KBM-7 (cell line): ENCODE measurements at regions not wholly inside any gene's neighbourhood (a gene's known extent, or its start where the extent isn't known, plus 50 kb on each side); places are given as distances from the start of the nearest gene placed in this dataset.
"Not testable (repeated sequence)": the region's sequence is repeated elsewhere in the genome, so short reads cannot be mapped to it uniquely, and the experiment has no call there.

Source experiments
- DNase-seq: peaks from one replicate; pipeline ENCODE4 v3.0.0-alpha.2; 2015
- in situ Hi-C: fragments of 300-500 bp; cut with MboI; formaldehyde crosslinking; loops from 2 replicates; pipeline ENCODE4 v1.14.3; 2020; ENCODE audit warnings: low sequenced_read_pairs, low pct_unique_long_range_greater_than_20kb, mixed read lengths

DNA sequence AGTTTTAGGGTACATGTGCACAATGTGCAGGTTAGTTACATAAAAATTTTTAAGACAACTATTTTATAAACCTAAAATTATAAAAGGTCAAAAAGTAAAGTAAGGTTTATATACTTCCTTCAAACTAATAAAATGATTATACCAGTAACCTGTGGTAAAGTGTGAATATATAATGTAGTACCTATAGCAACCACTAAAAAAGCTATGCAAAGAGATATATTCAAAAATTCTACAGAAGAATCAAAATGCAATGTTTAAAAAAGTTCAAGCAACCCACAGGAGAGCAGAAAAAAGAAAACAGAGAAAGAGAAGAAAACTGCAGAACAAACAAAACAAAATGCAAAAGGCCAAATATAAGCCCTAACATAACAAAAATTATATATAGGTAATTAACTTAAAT, 379.5 kb upstream of the GALNTL6 start:
- in situ Hi-C loops = no loop called here
- no peak for DNase-seq

- DNase-seq = no peak
- in situ Hi-C loops = no loop called here
These were observed 380.7 kb upstream of the GALNTL6 start for GRCh38 chr4:171432536-171432935.

GRCh38 chr4:171430495-171430894, 382.7 kb upstream of the GALNTL6 start:
- in situ Hi-C loops = no loop called here
- no peak for DNase-seq

DNA sequence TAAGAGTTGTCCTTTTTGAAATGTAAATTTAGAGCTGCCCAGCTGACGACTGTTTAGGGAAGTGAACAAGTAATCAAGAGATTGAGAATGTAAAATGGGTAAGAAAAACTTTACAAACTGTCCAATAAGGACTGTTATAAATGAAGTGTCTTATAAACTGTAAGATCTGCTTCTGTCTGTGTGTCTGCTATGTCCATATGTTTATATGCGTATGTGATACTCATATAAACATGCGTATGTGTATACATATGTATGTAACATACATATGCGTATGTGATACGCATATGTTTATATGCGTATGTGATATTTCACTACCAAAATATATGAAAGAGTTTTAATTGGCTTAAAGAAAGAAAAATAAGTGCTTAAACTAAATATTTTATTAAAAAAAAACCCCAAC, 416.0 kb upstream of the GALNTL6 start:
- in situ Hi-C loops = no loop called here
- no peak for DNase-seq

- DNase-seq = no peak
These were observed 422.6 kb upstream of the GALNTL6 start for GRCh38 chr4:171390626-171391025.

GRCh38 chr4:171378323-171378722, 434.9 kb upstream of the GALNTL6 start:
- no peak for DNase-seq
- in situ Hi-C loops = no loop called here

More at GRCh38 chr4:171390626-171391025, 422.6 kb upstream of the GALNTL6 start:
- in situ Hi-C loops = no loop called here

DNA sequence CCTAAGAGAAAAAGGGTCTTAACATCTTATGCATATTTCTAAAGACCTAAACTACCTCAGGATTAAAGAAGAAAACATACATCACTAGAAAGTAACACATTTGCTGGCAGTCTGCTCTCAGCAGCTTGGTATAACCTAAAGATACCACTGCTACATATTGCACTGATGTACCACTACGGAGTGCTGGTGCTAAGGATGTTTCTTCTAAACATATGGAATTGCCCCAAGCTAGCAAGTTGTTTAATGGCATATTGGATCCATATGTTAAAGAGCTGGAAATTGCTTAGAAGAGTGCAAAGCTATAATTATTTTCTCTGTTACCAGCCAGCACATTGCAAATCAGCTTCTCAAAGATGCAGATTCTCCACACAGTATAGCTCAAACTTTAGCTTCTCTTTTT, 436.5 kb upstream of the GALNTL6 start:
- no peak for DNase-seq
- in situ Hi-C loops = no loop called here

DNA sequence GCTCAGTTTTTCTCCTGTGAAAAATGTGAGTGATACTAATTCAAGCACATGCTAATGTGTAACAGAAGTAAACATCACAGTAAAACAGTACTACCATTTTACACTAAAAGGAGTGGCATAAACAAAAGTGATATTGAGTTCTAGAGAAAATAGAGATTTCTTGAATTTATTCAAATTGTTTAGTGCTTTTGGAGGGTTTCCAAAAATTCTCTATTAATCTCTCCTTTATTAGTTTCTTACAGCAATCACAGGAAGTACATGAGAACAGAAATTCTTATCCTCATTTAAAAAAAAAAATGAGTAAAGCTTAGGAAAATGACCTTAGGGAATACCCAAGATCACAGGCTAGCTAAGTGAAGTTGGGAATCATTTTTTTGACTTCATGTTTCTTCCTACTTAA, 459.7 kb upstream of the GALNTL6 start:
- in situ Hi-C loops = no loop called here
- no peak for DNase-seq

DNA sequence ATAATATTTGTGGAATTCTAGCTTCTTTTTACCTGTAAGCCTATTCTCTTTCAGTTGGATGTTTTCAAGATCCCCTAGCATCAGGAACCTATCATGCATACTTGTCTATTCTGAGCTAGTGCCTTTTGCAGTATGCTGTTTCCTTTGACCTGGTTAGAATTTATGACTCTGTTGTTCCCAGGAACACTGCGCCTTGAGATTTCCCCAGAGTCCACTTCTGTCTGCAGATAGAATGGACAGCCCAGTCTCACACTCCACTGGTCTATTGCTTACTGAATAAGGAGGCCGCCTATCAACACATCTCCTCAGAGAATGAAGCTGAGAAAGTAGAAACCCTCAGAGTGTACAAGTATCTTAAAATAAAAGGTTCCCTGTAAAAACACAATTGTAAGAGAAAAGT, 465.1 kb upstream of the GALNTL6 start:
- in situ Hi-C loops = no loop called here

DNA sequence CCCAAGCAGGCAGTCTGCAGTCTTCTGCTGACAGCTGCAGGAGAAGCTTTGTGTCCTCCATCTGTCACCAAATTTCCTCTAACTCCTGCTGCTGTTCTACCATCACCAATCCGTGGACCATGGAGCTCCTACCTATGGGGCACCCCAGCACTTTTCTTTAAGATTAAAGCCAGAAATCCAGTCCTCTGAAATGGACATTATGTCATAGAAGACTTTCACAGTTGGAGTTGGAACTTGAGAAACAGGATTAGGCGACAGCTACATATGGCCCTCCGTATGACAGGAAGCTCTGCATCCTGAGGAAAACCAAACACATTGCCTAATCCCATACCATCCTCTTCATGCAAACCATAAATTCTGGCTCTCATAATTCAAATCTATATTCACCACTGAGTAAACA, 470.6 kb upstream of the GALNTL6 start:
- DNase-seq = peak; percentile 35
- in situ Hi-C loops = no loop called here

More for the DNA sequence above, 465.1 kb upstream of the GALNTL6 start:
- DNase-seq = no peak

GRCh38 chr4:171340258-171340657, 472.9 kb upstream of the GALNTL6 start:
- DNase-seq = no peak
- in situ Hi-C loops = no loop called here

- in situ Hi-C loops = no loop called here
- DNase-seq = peak; percentile 7
These were observed 478.7 kb upstream of the GALNTL6 start for GRCh38 chr4:171334549-171334948.

DNA sequence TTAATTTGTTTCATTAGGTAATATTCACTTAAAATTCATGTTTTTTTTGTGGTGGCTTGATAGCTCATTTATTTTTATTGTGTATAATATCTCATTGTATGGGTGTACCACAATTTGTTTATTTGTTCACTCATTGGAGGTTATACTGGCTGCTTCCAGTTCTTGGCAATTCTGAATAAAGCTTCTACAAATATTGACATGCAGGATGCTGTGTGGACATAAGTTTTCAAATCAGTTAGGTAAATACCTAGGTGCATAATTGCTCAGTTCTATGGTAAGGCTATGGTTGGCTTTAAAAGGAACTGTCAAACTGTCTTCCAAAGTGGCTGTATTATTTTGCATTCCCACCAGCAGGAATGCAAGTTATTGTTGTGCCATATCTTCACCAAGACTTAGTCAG, 504.5 kb upstream of the GALNTL6 start:
- no peak for DNase-seq

GRCh38 chr4:171298048-171298718, 515.0 kb upstream of the GALNTL6 start:
- in situ Hi-C loops = not testable (repeated sequence)

More for the DNA sequence above, 504.5 kb upstream of the GALNTL6 start:
- in situ Hi-C loops = no loop called here

DNA sequence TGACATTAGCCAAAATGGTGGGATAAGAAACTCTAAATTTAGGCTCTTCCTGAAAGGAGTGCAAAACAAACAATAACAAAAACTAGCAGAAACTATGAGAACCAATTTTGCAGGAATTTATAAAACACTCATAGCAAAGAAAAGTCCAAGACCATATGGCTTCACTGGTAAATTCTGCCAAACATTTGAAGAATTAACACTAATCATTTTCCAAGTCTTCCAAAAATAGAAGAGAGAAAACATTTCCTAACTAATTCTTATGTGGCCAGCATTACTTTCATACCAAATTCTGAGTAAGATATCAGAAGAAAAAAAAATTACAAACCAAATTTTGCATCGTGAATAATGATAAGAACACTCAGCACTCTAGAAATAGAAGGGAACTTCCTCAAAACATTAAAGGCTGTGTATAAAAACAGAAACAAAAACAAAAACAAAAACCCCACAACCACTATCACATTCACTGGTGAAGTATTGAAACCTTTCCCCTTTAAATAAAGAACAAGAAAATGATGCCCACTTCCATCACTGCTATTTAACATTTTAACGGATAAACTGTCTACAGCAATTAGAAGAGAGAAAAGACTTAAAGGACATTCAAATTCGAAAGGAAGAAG, 524.3 kb upstream of the GALNTL6 start:
- DNase-seq = no peak
- in situ Hi-C loops = no loop called here

More at GRCh38 chr4:171298048-171298718, 515.0 kb upstream of the GALNTL6 start:
- not testable (repeated sequence) for DNase-seq

DNA sequence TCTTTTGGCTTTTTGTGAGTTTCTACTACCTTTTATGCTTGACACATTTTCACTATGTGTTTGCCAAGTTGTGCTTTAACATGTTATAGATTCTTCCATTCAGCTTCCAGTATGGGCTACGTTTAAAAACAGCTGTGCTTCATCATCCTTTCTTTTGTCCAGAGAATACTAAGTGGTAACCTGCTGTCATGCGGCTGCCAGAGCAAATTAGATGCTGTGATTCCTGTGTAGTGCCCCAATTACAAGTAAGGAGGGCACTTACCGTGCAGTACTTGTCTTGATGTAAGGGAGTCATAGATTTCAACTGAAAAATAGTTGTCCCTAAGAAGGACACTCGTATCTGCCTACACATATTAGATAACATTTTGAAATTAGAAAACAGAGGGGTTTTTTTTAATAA, 531.8 kb upstream of the GALNTL6 start:
- in situ Hi-C loops = no loop called here
- DNase-seq = no peak

DNA sequence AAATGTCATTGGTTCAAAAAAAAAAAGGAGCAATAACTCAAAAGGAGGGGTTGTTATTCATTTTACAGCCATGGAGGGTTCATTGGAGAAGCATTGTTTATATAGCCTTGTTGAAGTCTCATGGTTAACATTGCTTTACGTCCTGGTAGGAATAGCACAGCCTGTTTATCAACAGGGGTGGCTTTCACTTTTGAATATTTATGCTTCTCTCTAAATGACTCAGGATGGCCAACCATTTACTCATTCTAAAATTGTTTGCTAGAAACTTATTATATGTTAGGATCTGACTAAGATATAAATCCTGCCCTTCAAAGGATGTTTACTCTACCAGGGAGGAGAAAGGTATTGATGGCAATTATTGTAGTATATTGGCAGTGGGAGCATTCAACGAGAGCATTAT, 534.1 kb upstream of the GALNTL6 start:
- no peak for DNase-seq
- in situ Hi-C loops = no loop called here

- no peak for DNase-seq
- in situ Hi-C loops = no loop called here
These were observed 546.5 kb upstream of the GALNTL6 start for GRCh38 chr4:171266671-171267070.

DNA sequence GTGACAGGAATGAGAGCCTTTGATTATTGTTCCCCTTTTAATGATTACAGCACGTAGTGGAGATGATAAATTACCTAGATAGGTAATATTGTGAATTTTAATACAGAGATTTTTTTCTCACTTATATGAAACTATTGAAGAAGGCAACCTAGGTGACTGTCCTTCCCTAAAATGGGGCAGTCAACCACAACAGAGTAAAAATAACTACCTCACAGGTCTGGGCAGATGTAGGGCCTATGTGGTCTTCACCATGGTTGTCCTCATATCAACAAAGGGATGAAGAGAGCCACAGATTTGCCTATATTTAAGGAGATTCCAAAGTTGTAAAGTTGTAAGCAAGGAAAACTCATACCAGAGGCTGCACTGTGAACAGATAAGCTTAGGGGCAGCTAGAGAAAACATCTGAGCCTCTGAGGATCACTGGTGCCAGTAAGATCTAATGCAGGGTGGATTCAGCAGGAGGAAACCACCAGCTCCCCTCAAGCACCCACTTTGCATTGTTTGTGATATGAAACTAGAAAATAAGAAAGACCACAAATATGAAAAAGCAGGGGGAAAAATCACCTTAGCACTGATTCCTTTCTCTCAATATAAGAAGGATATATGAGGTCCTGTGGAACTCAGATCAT, 547.9 kb upstream of the GALNTL6 start:
- in situ Hi-C loops = no loop called here
- DNase-seq = no peak

DNA sequence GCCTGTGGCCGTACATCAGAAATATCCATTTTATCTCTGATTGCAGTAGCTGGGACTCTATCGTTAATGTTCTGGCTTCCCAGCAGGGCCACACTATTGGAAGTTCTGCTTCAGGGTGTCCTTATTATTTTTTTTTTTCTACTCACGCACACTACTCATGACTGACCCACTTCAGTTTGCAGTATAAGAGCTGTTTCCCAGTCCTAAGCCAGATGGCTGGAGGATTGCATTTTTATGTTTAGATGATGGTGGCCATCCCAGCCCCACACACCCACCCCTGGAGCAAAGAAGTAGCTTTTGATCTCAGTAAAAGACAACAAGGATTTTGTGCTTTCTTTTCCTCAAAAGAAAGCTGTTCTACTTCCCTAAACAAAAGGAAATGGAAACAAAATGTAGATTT, 557.0 kb upstream of the GALNTL6 start:
- no peak for DNase-seq
- in situ Hi-C loops = no loop called here

GRCh38 chr4:171246948-171247347, 566.3 kb upstream of the GALNTL6 start:
- in situ Hi-C loops = no loop called here

More at GRCh38 chr4:171246948-171247347, 566.3 kb upstream of the GALNTL6 start:
- no peak for DNase-seq
